Activated T-cell treated with anti-CD3 and anti-CD28 coated beads for 48 hours (primary cell): ENCODE measurements at regions not wholly inside any gene's neighbourhood (a gene's known extent, or its start where the extent isn't known, plus 50 kb on each side); places are given as distances from the start of the nearest gene placed in this dataset.

Experiments used
- DNase-seq: peaks from one replicate; pipeline ENCODE4 v3.0.0-alpha.2; 2020; ENCODE audit warnings: low read depth

DNA sequence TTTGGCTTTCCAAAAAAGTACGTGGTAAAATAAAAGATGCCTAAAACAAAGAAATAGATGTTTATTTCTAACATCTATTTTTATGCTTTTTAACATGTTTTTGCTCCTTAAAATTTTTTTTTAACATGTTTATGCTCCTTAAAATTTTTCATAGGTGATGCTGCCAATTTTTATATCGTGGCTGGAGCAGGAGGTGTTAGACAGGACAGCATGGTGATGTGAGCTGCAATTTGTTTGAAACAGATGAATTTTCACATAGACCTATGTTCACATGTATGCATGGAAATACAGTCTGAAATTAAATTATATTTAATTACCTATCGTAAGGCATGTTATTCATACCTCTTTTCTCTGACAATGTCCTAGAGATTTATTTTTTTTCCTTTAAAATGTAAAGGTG lies 784.8 kb downstream of the EPHA7 start:
- no peak for DNase-seq

DNA sequence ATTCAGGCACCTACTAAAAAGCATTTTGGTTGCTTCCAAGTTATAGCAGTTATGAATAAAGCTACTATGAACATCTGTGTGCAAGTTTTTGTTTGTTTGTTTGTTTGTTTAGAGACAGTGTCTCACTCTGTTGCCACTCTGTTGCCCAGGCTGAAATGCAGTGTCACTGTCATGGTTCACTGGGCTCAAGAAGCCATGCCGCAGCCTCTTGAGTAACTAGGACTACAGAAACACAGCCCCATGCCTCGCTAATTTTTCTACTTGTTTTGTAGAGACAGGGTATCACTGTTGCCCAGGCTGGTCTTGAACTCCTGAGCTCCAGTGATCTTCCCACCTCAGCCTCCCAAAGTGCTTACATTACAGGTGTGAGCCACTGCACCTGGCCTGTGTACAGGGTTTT lies 795.9 kb downstream of the EPHA7 start:
- no peak for DNase-seq

DNA sequence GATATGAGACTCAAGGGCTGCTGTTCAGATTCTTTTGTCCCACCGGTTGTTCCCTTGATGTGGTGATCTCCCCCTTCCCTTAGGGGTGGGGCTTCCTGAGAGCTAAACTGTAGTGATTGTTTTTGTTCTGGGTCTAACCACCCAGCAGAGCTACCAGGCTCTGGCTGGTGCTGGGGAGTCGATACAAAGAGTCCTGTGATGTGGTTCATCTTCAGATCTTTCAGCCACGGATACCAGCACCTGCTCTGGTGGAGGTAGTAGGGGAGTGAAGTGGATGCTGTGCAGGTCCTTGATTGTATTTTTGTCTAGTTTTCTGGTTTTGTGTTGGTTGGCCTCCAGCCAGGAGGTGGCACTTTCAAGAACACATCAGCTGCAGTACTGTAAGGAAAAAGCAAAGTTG lies 801.6 kb downstream of the EPHA7 start:
- DNase-seq = no peak

DNA sequence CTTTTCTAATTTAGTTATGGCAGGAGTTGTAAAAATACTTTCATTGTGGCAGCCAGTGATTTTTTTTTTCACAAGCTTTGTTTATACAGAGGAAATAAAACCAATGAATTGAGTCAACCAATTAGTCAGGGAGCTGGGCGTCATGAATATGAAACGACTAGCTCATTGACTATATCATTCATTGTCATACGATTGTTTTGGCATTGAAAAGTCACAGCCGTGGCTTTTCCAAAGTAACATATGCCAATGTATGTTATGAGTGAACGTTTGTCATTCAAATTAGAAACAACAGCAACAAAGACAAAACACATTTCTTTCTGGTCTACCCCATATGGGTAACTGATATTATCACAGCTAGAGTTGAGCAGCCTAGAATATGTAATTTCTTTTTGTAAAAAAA lies 810.6 kb downstream of the EPHA7 start:
- DNase-seq = no peak

DNA sequence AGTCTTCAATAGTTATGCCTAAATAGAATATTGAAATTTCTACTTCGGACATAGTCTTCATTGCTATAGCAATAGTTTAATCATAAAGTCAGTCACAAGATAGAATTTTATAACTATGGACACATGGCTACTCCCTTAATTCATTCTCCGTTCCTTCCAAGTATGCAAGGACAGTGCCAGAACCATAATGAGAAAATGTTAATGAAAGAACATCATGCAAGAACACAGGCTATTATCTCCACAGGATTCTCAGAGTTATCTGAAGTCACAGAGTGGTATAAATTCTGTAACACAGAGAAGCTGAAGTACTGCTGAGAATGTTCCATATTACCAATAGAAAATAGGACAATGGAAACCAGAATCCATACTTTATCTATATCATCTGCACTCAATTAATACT lies 826.2 kb downstream of the EPHA7 start:
- DNase-seq = no peak

DNA sequence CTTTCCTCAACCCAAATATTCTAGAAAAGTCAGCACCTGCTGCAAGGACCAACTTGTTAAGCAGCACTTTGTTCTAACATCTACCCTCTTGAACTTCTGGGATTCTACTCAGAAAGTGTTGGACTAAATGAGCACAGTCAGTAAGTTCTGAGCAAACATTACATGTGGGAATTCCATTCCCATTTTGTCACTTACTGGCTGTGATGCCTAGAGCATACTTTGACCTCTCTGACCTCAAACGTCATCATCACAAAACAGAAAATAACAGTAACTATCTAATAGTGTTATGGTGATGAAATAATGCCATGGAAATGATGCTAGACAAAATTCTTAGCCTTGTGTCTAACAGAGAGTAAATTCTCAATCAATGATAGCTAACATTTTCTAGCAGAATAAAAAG lies 829.4 kb downstream of the EPHA7 start:
- DNase-seq = no peak

DNA sequence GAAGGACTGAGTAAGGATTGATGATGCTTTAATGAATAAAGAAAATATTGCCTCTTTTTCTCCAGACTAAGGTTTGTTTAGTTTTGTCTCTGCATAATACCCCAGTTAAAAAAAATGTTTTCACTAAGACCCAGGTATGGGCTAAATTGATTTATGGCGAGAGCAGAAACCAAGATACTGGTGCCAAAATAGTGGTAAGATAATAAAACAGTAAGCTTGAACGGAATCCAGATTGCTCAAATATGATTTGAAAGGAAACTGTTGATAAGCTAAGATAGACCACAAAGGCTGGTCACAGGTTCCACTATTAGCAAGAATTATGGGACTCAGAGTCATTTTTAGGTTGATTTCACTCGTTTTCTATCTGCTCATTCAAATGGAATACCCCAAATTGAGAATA lies 831.2 kb downstream of the EPHA7 start:
- no peak for DNase-seq

DNA sequence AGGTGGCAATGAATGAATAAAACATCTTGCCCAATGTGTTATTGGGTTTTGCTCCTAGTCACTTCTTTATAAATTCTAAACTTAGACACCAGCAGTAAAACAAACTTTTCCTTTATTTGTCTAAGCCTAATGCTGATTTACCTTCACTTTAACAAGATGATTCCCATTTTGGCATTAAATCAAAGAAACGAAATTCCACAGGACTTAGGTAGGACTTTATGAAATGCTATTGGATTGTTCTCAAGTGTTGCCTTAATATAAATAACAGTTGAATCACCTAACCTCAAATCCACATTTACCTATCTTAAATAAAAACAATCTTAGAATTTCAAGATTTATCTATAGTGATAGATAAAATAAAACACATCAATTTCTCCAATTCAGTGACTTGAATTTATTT lies 831.8 kb downstream of the EPHA7 start:
- DNase-seq = no peak

DNA sequence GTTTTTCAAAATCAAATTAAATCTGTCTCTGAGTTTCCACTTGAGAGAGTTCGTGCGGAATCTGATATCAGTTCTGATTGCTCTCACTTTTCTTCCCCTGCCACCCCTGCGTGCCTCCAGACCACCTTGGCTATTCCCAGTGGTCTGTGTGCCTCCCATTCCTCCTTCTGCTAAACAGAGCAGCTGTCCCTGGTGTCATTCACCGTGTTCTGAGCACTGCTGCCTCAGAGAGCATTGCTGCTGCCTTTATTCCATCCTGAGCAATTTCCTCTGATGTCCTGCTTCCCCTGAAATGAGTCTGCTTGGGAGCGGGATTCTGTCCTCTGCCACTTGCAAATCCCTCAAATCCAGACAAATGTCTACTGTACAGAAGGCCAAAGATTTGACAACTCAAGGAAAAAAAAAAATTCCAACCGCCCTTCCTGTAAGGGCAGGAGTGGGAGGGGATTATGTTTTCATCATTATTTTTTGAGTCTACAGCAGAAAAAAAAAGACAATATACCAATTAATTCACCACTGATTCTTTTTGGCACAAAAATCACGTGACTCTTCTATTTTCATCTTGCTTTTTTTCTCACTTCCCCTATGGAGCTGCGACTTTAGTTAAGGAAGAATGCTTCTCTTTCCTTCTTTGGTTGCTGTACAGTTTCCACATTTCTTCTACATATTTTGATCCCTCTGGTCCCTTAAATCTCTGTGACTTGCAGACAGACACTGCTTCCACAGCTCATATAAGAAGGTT lies 833.0 kb downstream of the EPHA7 start:
- no peak for DNase-seq

DNA sequence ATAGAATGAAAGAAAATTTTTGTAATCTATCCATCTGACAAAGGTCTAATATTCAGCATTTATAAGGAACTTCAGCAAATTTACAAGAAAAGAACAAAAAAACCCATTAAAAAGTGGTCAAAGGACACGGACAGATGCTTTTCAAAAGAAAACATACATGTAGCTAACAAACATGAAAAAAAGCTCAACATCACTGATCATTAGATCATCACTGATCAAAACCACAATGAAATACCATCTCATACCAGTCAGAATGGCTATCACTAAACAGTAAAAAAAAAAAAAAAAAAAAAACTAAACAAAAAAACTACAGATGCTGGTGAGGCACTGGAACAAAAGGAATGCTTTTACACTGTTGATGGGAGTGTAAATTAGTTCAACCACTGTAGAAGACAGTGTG lies 837.1 kb downstream of the EPHA7 start:
- no peak for DNase-seq

DNA sequence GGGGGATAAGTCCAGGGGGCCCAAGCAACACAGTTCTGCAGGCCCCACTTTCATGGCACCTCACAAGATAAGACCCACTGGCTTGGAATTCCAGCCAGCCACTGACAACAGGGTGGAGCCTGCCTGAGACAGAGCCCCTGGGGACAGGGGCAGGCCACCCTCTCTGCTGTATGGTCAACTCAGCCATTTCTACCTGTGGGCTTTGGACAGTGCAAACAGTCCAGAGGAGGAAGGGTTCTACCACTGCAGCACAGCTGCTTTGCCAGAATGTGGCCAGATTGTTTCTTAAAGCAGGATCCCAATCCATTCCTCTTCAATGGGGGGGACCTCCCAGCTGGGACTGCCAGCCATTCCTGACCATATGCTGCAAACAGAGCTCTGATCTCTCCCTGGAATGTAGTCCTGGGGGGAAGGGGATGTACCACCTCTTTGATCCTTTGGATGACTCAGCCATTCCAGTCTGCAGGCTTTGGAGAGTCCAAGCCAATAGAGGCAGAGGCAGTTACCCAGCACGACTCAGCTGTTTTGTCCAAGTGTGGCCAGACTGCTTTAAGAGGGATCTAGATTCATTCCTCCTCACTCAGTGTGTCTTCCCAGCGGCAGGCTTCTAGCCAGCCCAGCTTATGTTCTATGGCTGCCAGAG lies 842.2 kb downstream of the EPHA7 start:
- DNase-seq = no peak

DNA sequence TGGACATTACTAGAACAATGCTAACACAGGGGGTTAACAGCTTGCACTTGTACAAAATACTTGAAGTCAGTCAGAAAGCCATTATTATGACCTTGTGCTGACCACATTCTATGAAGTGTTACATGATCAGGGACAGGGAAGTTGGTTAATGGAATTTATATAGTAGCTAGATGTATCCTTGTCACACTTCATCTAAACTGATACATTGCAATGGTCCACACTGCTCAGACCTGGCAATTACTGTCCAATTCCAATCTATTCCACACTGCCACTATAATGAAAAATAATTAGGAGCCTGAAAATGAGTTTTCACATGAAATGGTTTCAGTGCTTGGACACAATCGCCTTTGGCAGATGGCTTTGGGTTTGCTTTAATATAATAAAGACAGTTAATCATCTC lies 850.8 kb downstream of the EPHA7 start:
- DNase-seq = no peak

DNA sequence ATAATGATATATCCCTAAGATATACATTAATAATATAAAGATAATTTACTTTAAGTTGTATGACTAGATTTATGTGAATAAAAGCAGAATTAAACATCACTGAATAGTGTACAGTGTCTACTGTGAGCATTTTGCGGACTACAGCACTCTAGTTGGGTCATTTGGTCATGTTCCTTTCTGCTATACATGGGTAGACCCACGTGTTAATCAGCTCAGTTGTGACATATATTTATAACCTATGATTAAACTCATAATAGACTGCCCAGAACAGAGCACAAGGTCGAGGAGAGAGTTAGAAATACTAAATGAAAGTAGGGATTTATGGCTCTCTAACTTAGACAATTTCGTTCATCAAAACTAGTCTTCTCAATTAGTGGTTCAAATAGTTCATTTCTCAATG lies 852.7 kb downstream of the EPHA7 start:
- DNase-seq = no peak

DNA sequence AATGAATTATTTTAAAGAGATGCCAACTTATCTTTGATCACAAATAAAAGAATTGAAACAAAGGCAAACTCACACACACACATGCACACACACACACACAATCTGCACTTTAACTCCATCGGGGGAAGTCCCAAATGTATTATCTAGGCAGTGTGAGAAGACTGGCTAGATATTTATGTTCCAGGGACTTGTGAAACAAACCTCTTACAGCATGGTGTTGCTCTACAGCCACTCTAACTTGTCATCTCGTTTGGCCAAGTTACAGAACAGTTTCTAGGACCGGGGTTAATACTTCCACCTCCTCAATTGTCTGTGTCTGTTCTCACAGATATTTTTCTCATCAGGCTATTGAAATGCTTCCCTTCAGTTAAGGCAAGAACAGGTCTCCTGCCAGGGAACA lies 855.0 kb downstream of the EPHA7 start:
- no peak for DNase-seq

DNA sequence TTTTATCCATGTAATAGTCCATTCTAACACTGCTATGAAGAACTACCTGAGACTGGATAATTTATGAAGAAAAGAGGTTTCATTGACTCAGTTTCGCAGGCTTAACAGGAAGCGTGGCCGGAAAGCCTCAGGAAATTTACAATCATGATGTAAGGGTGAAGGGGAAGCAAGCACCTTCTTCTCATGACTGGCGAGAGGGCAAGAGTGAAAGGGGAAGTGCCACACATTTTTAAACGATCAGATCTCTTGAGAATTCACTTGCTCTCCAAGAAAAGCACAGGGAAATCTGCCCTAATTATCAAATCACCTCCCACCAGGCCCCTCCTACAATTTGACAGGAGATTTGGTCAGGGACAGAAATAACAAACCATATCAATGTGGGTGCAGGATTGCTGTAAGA lies 859.7 kb downstream of the EPHA7 start:
- no peak for DNase-seq

DNA sequence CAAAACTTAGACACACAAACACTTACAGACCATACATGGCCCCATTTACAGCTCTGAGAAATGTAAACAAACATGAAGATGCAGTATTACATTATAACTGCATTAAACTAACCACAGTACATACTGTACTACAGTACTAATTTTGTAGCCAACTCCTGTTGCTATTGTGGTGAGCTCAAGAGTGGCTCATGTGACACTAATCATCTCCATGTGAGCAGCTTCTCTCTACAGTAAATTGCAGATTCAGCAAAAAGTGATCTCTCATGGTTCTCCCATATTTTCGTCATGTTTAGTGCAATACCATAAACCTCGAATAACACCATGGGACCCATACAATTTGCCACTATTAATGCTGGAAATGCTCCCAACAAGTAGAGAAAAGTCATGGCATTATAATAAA lies 860.4 kb downstream of the EPHA7 start:
- DNase-seq = no peak

DNA sequence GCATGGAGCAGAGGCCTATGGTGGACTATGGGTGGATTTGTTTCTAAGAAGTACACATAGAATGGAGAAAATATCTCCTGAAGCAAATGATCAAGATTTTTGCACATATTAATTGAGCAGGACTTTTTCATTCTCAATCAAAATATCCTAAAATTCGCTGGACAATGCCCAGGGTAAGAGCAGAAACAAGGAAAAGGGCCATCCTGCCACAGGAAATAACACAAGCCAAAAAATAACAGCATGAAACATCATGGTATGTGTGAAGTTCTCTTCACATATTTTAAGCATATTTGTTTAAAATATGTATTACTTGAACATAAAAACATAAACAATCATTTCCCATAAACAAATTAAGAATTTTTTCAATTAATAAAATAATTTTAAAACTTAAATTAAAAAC lies 868.9 kb downstream of the EPHA7 start:
- no peak for DNase-seq

DNA sequence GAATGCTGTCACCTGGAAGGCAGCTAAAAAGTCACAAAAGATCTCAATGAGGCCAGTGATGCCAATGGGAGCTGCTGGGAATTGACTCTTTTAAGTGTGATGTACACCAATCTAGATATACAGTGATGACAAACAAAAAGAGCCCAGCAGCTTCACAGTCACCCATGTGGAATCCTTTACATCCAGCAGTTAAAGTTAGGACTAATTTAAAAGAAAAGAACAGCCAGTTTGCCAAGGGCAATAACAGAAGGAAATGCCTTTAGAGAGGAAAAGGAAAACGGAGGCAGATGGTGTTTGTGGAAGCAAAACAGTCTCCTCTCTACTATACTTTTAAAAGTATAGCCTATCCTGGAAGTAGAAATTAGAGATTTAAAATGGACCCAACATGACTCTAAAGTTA lies 873.5 kb downstream of the EPHA7 start:
- DNase-seq = no peak

DNA sequence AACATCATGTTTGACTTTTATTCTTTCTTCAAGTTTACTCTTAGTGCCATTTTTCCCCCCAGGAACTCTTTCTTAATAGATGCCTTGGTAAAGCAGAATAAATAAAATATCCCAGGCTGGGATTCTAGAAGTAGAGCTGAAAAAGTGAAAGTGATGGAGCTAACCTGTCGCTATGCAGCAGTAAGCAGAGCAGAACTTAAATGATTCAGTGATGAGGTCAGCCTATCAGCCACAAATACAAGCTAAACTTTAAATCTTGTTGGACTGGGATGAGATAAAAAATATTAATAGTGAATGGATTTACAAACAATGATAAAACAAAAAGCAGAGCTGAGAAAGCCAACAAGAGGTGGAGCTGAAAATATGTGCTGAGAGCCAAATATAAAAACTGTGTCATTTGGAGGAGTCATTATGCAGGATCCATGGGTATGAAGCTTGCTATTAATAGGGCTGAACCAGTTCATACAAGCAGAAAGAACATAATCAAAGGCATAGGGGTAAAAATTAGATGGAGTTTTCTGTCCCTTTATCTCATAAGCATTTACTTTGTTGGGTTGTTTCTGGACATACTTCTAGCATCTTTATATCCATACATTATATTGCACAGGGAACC lies 877.8 kb downstream of the EPHA7 start:
- no peak for DNase-seq

DNA sequence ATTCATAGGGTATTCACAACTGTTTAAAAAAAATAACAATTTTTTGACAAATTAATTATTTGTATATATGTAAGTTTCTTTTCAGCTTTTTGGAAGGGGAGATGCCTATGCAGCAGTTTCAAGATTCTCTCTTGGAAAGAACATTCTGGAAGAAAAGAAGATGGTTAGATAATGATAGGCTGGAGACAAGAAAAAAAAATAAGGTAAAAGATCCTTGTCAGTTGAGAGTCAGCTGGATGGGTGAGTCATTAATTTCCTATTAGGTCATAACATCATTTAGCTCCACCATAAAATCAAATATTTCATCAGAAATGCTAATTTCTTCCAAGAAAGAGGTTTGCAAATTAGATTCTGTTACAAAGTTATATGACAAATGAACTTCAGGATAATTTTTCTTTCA lies 880.4 kb downstream of the EPHA7 start:
- DNase-seq = no peak

DNA sequence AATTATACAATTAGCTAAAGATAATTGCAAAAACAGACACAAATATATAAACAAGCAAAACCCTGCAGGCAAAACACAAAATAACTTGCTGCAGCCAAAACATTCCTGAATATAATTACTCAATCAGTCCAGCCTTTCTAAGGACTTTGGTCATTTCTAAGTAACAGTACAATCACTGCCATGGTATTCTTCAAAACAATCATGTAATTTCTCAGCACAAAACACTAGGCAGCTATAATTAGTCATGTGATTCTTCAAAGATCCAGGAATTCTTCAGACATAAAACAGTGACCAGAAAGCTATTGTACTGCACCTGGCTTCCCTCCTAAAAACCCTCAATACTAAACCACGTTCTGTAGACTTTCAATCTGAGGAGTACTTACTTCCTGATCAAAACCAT lies 881.1 kb downstream of the EPHA7 start:
- no peak for DNase-seq

DNA sequence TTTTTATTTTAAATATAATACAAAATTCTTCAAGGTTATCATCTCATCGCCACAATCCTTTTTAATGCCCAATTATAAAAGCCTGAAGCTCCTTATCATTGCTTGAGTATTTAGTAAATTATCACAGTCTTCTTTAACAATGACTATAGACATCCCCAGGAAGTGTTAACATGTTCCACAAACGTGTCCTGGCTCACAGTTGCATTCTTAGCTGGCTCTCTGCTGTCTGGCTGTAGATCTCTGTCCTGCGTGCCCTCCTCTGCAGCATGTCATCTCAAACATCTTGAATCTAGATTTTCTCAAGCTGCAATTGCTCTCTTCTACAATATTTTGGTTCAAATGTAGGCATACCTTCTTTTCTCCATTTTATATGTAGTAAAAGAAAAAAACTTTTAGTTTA lies 885.2 kb downstream of the EPHA7 start:
- no peak for DNase-seq

DNA sequence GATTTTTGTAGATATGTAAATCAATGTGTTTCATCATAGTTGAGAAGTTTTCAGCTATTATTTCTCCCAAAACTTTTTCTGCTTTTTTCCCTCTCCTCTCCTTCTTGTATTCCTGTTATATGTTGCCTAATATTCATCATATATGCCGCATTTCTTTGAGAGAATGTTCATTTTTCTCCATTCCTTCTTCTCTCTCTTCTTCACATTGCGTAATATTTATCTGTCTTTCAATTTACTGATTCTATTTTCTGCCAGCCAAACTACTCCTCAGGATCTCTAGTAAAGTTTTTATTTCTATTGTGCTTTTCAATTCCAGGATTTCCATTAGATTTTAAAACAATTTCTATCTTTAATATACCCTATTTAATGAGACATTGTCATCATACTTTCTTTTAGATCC lies 896.8 kb downstream of the EPHA7 start:
- no peak for DNase-seq

DNA sequence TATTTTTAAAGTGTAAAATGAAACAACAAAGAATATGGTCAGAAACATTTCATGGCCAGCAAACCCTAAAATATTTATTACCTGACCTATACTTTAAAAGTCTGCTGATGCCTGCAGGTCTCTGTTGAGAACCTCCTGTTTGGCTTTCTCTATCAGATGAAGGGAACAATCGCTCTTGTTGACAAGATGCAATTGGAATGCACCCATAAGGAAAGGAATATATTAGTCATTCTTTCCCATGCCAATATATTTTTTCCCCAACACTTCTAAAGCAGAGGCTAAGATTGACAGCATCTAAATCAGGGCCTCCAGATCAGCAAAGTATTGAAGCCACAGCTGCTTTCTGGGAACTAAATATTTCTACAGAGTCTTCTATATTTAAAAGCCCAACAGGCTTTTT lies 897.8 kb downstream of the EPHA7 start:
- no peak for DNase-seq
